HCT116 (cell line): ENCODE measurements at regions not wholly inside any gene's neighbourhood (a gene's known extent, or its start where the extent isn't known, plus 50 kb on each side); places are given as distances from the start of the nearest gene placed in this dataset.

ENCODE experiments used
- ATAC-seq: fragments of 200-7000 bp; cut with Tn5 transposase; 2 replicates; pipeline ENCODE4 v1.9.1; 2020; ENCODE audit warnings: mild to moderate bottlenecking, moderate library complexity
- BruUV-seq: library from RNA; stranded (reverse); fragments of 400-500 nt; replicated peaks from 2 replicates; lab custom pipeline; 2021; lab: Mats Ljungman, UMichigan
- CTCF ChIA-PET: fragments of 300-600 bp; sonication (Branson Sonifier 250); formaldehyde crosslinking; loops from one replicate; lab custom pipeline; 2021; ENCODE audit warnings: antibody characterized with exemption; lab: Charles Lee
- POLR2A ChIA-PET: fragments of 300-600, 350-600 bp; sonication (Branson Sonifier 250); formaldehyde crosslinking; loops from one replicate; lab custom pipeline; 2021; ENCODE audit warnings: antibody characterized with exemption; lab: Charles Lee
- RAD21 ChIA-PET, 2 experiments: fragments of 300-600 bp; sonication (Branson Sonifier 250); formaldehyde crosslinking; loops; one replicate each; lab custom pipeline; 2023; ENCODE audit warnings: low total read pairs in 2 of 2; ENCODE audit not compliant: uncharacterized antibody in 2 of 2, unreplicated experiment in 2 of 2, low non-redundant PET in 1 of 2; lab: Charles Lee
- DNase-seq: peaks from one replicate; pipeline ENCODE4 v3.0.0-alpha.2; 2010; ENCODE audit warnings: low read depth, low spot score
- H2AFZ ChIP-seq: fragments of 200-600 bp; shearing (Covaris generic), sonication (generic); 2 replicates; pipeline ENCODE4 v1.6.1; 2017; ENCODE audit warnings: low read depth, mixed run types, mixed read lengths, antibody characterized with exemption, low read length; ENCODE audit not compliant: poor library complexity, severe bottlenecking
- H3K27ac ChIP-seq: 2 replicates; pipeline ENCODE4 v1.5.1; 2012; ENCODE audit warnings: low read depth, low read length
- H3K27me3 ChIP-seq: fragments of 200-600 bp; sonication (generic); 2 replicates; pipeline ENCODE4 v1.6.1; 2016; ENCODE audit warnings: mixed run types, low read length, mixed read lengths; ENCODE audit not compliant: insufficient read depth
- H3K36me3 ChIP-seq, 2 experiments: fragments of 200-500 bp in 1 of 2; fragments of 200-600 bp in 1 of 2; sonication (Bioruptor generic) in 1 of 2; sonication (generic) in 1 of 2; 2 replicates each; pipeline versions ENCODE4 v1.5.1 to v1.6.1; 2014 to 2016; ENCODE audit warnings: low read length in 2 of 2, inconsistent platforms in 1 of 2, mixed read lengths in 1 of 2, mixed run types in 1 of 2; ENCODE audit not compliant: insufficient read depth in 2 of 2, control insufficient read depth in 1 of 2
- H3K4me1 ChIP-seq, 2 experiments: fragments of 200-600 bp in 1 of 2; sonication (generic) in 1 of 2; 2 replicates each; pipeline versions ENCODE4 v1.5.1 to v1.6.1; 2012 to 2017; ENCODE audit warnings: low read length in 2 of 2, inconsistent platforms in 1 of 2, mild to moderate bottlenecking in 1 of 2, mixed read lengths in 1 of 2, mixed run types in 1 of 2, moderate library complexity in 1 of 2; ENCODE audit not compliant: insufficient read depth in 2 of 2, control insufficient read depth in 1 of 2
- H3K4me2 ChIP-seq: fragments of 200-600 bp; sonication (generic); 2 replicates; pipeline ENCODE4 v1.6.1; 2017; ENCODE audit warnings: mixed run types, low read length, mixed read lengths
- H3K4me3 ChIP-seq, 2 experiments: fragments of 200-600 bp in 1 of 2; sonication (generic) in 1 of 2; replicated peaks in 1 of 2; 2 replicates each; pipeline ENCODE4 v1.5.1; 2011 to 2016; ENCODE audit warnings: low read length in 2 of 2, control low read depth in 1 of 2, low read depth in 1 of 2, mild to moderate bottlenecking in 1 of 2, mixed read lengths in 1 of 2, mixed run types in 1 of 2
- H3K79me2 ChIP-seq: fragments of 200-600 bp; sonication (generic); 2 replicates; pipeline ENCODE4 v1.6.1; 2017; ENCODE audit warnings: mild to moderate bottlenecking, mixed run types, low read length, moderate library complexity, mixed read lengths; ENCODE audit not compliant: insufficient read depth
- H3K9ac ChIP-seq: fragments of 200-600 bp; sonication (generic); 2 replicates; pipeline ENCODE4 v1.6.1; 2016; ENCODE audit warnings: low read length, mixed read lengths
- H3K9me2 ChIP-seq: fragments of 200-600 bp; sonication (generic), shearing (Covaris generic); 2 replicates; pipeline ENCODE4 v1.6.1; 2017; ENCODE audit warnings: mixed run types, mild to moderate bottlenecking, moderate library complexity; ENCODE audit not compliant: insufficient read depth
- H3K9me3 ChIP-seq, 2 experiments: fragments of 200-500 bp in 1 of 2; fragments of 200-600 bp in 1 of 2; sonication (Bioruptor generic) in 1 of 2; sonication (generic) in 1 of 2; 2 replicates each; pipeline ENCODE4 v1.6.1; 2014 to 2017; ENCODE audit warnings: low read length in 2 of 2, mixed read lengths in 2 of 2, inconsistent platforms in 1 of 2, low read depth in 1 of 2, mild to moderate bottlenecking in 1 of 2, mixed run types in 1 of 2, moderate library complexity in 1 of 2; ENCODE audit not compliant: control insufficient read depth in 1 of 2, insufficient read depth in 1 of 2
- H4K20me1 ChIP-seq: fragments of 200-600 bp; sonication (generic), shearing (Covaris generic); 2 replicates; pipeline ENCODE4 v1.6.1; 2017; ENCODE audit warnings: mixed run types, mild to moderate bottlenecking, moderate library complexity; ENCODE audit not compliant: insufficient read depth
- CEBPB ChIP-seq: IDR thresholded peaks from 2 replicates; pipeline ENCODE4 v1.6.1; 2012; ENCODE audit warnings: low read depth
- CTCF ChIP-seq, 3 experiments: fragments of 200-600 bp in 1 of 3; sonication (generic) in 1 of 3; IDR thresholded peaks in 2 of 3; conservative IDR thresholded peaks in 1 of 3; 2 replicates each; pipeline ENCODE4 v1.5.1; 2012 to 2017; ENCODE audit warnings: low read depth in 2 of 3, low read length in 2 of 3, antibody characterized with exemption in 1 of 3, borderline replicate concordance in 1 of 3, control low read depth in 1 of 3, mild to moderate bottlenecking in 1 of 3, mixed read lengths in 1 of 3, mixed run types in 1 of 3, moderate library complexity in 1 of 3; ENCODE audit not compliant: insufficient read depth in 1 of 3
- EGR1 ChIP-seq: IDR thresholded peaks from 2 replicates; pipeline ENCODE4 v1.6.1; 2012; ENCODE audit warnings: low read depth
- EZH2 ChIP-seq: fragments of 200-600 bp; sonication (generic); IDR thresholded peaks from 2 replicates; pipeline ENCODE4 v1.6.1; 2017; ENCODE audit warnings: antibody characterized with exemption, mixed run types
- EZH2phosphoT487 ChIP-seq: fragments of 200-600 bp; IDR thresholded peaks from 2 replicates; pipeline ENCODE4 v1.6.1; 2018; ENCODE audit warnings: antibody characterized with exemption, borderline replicate concordance
- FOSL1 ChIP-seq: IDR thresholded peaks from 2 replicates; pipeline ENCODE4 v1.6.1; 2012; ENCODE audit warnings: low read depth
- JUND ChIP-seq: IDR thresholded peaks from 2 replicates; pipeline ENCODE4 v1.6.1; 2012
- MAX ChIP-seq: IDR thresholded peaks from 2 replicates; pipeline ENCODE4 v1.6.1; 2012
- POLR2A ChIP-seq: IDR thresholded peaks from 2 replicates; pipeline ENCODE4 v1.7.0; 2011; ENCODE audit warnings: borderline replicate concordance; ENCODE audit not compliant: insufficient read depth, insufficient read length; ENCODE audit errors: extremely low read depth
- RAD21 ChIP-seq: IDR thresholded peaks from 2 replicates; pipeline ENCODE4 v1.6.1; 2012; ENCODE audit warnings: low read depth, mild to moderate bottlenecking
- REST ChIP-seq: IDR thresholded peaks from 2 replicates; pipeline ENCODE4 v1.6.1; 2012; ENCODE audit warnings: low read depth
- SIN3A ChIP-seq: IDR thresholded peaks from 2 replicates; pipeline ENCODE4 v1.6.1; 2012; ENCODE audit warnings: low read depth
- SRF ChIP-seq: IDR thresholded peaks from 2 replicates; pipeline ENCODE4 v1.6.1; 2012; ENCODE audit warnings: low read depth
- TCF7L2 ChIP-seq: IDR thresholded peaks from 2 replicates; pipeline ENCODE4 v1.7.0; 2011; ENCODE audit warnings: borderline replicate concordance, inconsistent platforms; ENCODE audit not compliant: insufficient read depth, insufficient read length; ENCODE audit errors: extremely low read depth
- ZFX ChIP-seq: fragments of 450-650 bp; IDR thresholded peaks from 2 replicates; pipeline ENCODE4 v1.6.1; 2017
- ZNF274 ChIP-seq: fragments of 200-500 bp; sonication (Bioruptor generic); IDR thresholded peaks from 2 replicates; pipeline ENCODE4 v1.6.1; 2014; ENCODE audit warnings: mild to moderate bottlenecking, low read depth, low read length, inconsistent platforms
- intact Hi-C: fragments of 100-400 bp; cut with micrococcal nuclease; formaldehyde crosslinking; loops from 2 replicates; pipeline ENCODE4 v1.10.0; 2022

GRCh38 chr4:100059467-100059866 is 109.4 kb upstream of the H2AZ1 start:
- no peak for ATAC-seq

More at GRCh38 chr4:100059467-100059866, 109.4 kb upstream of the H2AZ1 start:
- Histone ChIP-seq H3K9me2 (no peaks in the 10 kb centered on the region), H3K4me2 (no peak overlapping the region), H3K27me3 (no peaks in the 10 kb centered on the region), H3K9me3 (no peaks in the 10 kb centered on the region), H3K4me3 (no peak overlapping the region), H3K27ac (no peak overlapping the region), H3K36me3 (no peaks in the 10 kb centered on the region), H4K20me1 (no peaks in the 10 kb centered on the region), H3K9ac (no peak overlapping the region), H3K79me2 (no peaks in the 10 kb centered on the region), H2AFZ (no peak overlapping the region), H3K4me1 (no peaks in the 10 kb centered on the region)
- ChIA-PET POLR2A (no interaction called here), CTCF (no interaction called here), RAD21 (no interaction called here)
- BruUV-seq = no TSS peak
- DNase-seq = no peak
- no peak for TF ChIP-seq ZNF274
- TF ChIP-seq CEBPB = no peak
- TF ChIP-seq JUND = no peak
- no peak for TF ChIP-seq MAX
- no peak for TF ChIP-seq SIN3A
- TF ChIP-seq POLR2A = no peak
- TF ChIP-seq SRF = no peak
- no peak for TF ChIP-seq REST
- no peak for TF ChIP-seq EZH2
- TF ChIP-seq FOSL1 = no peak
- TF ChIP-seq ZFX = no peak
- no peak for TF ChIP-seq TCF7L2
- no peak for TF ChIP-seq RAD21
- no peak for TF ChIP-seq CTCF (IDR thresholded peaks at IDR 0.05 in 2 of 3, conservative IDR thresholded peaks at IDR 0.05 in 1 of 3; ENCODE audit: borderline replicate concordance in 1 of 3, insufficient read depth in 1 of 3, low read depth in 2 of 3, low read length in 2 of 3)
- TF ChIP-seq EZH2phosphoT487 = no peak
- no peak for TF ChIP-seq EGR1
- intact Hi-C loops = no loop called here
